ENCODE measurements at regions not wholly inside any gene's neighbourhood (a gene's known extent, or its start where the extent isn't known, plus 50 kb on each side); places are given as distances from the start of the nearest gene placed in this dataset.

GRCh38 chr6:142597836-142598235 lies 296.0 kb downstream of the ADGRG6 start:
- TF ChIP-seq JUN (CRISPR knock-in tag; IDR thresholded peaks at IDR 0.05) (no peak), MAX (CRISPR knock-in tag; IDR thresholded peaks at IDR 0.05) (no peak), TEAD4 (CRISPR knock-in tag; IDR thresholded peaks at IDR 0.05) (no peak), FOXP4 (CRISPR knock-in tag; IDR thresholded peaks at IDR 0.05) (no peak), CBFB (CRISPR knock-in tag; IDR thresholded peaks at IDR 0.05; ENCODE audit: low read depth) (no peak), NR3C1 (CRISPR knock-in tag; conservative IDR thresholded peaks at IDR 0.05; ENCODE audit: low read depth) (no peak), CTCF (IDR thresholded peaks at IDR 0.05) (no peak), MLX (CRISPR knock-in tag; IDR thresholded peaks at IDR 0.05) (no peak), IRF2 (CRISPR knock-in tag; IDR thresholded peaks at IDR 0.05; ENCODE audit: borderline replicate concordance, low read depth) (no peak), USF2 (CRISPR knock-in tag; IDR thresholded peaks at IDR 0.05) (no peak), KAT7 (CRISPR knock-in tag; IDR thresholded peaks at IDR 0.05; ENCODE audit: borderline replicate concordance) (no peak), ATF2 (CRISPR knock-in tag; IDR thresholded peaks at IDR 0.05; ENCODE audit: borderline replicate concordance, low read depth) (no peak), NR2C2 (CRISPR knock-in tag; IDR thresholded peaks at IDR 0.05) (no peak)

Measured in WTC11 (cell line).